IMR-90 (cell line): ENCODE measurements at regions not wholly inside any gene's neighbourhood (a gene's known extent, or its start where the extent isn't known, plus 50 kb on each side); places are given as distances from the start of the nearest gene placed in this dataset.

Experiments used
- ATAC-seq: fragments of 200-7000 bp; cut with Tn5 transposase; 2 replicates; pipeline ENCODE4 v1.9.1; 2020; ENCODE audit warnings: low read depth, mild to moderate bottlenecking, moderate library complexity
- BruUV-seq: library from RNA; stranded (reverse); fragments of 400-500 nt; replicated peaks from 2 replicates; lab custom pipeline; 2021; lab: Mats Ljungman, UMichigan
- CTCF ChIA-PET: fragments of 300-600 bp; formaldehyde crosslinking; extraction: SDS; loops from one replicate; lab custom pipeline; 2021; ENCODE audit warnings: antibody characterized with exemption; lab: Yijun Ruan, JAX
- POLR2A ChIA-PET: fragments of 300-600 bp; sonication (Branson Sonifier 250); formaldehyde crosslinking; loops from one replicate; lab custom pipeline; 2022; ENCODE audit warnings: antibody characterized with exemption; ENCODE audit not compliant: unreplicated experiment; lab: Charles Lee
- DNase-seq: peaks from one replicate; pipeline ENCODE4 v3.0.0; 2013
- H2AFZ ChIP-seq: replicated peaks from 2 replicates; pipeline ENCODE3; 2013; ENCODE audit warnings: low read length, mild to moderate bottlenecking; ENCODE audit not compliant: poor library complexity
- H2AK5ac ChIP-seq: 2 replicates; pipeline ENCODE4 v1.6.1; 2013; ENCODE audit warnings: low read depth, low read length, inconsistent platforms
- H2AK9ac ChIP-seq: replicated peaks from 2 replicates; pipeline ENCODE3; 2013; ENCODE audit warnings: mild to moderate bottlenecking, low read depth, low read length, moderate library complexity; ENCODE audit not compliant: poor library complexity
- H2BK120ac ChIP-seq: 2 replicates; pipeline ENCODE4 v1.6.1; 2013; ENCODE audit warnings: low read depth, low read length, inconsistent platforms
- H2BK15ac ChIP-seq: 3 replicates; pipeline ENCODE4 v1.6.1; 2013; ENCODE audit warnings: low read depth, low read length, inconsistent platforms
- H2BK20ac ChIP-seq: 2 replicates; pipeline ENCODE4 v1.6.1; 2013; ENCODE audit warnings: low read depth, mild to moderate bottlenecking, inconsistent platforms, low read length, moderate library complexity
- H2BK5ac ChIP-seq: 2 replicates; pipeline ENCODE4 v1.6.1; 2013; ENCODE audit warnings: mild to moderate bottlenecking, low read depth, low read length, inconsistent platforms; ENCODE audit not compliant: poor library complexity, severe bottlenecking
- H3K14ac ChIP-seq: replicated peaks from 2 replicates; pipeline ENCODE4 v1.6.1; 2013; ENCODE audit warnings: low read depth, low read length, inconsistent platforms
- H3K18ac ChIP-seq: 2 replicates; pipeline ENCODE4 v1.6.1; 2013; ENCODE audit warnings: low read depth, low read length, control low read depth
- H3K23ac ChIP-seq: 2 replicates; pipeline ENCODE4 v1.6.1; 2013; ENCODE audit warnings: low read depth, low read length, inconsistent platforms
- H3K27ac ChIP-seq: 2 replicates; pipeline ENCODE4 v1.5.1; 2013; ENCODE audit warnings: mild to moderate bottlenecking, control low read depth, low read length; ENCODE audit not compliant: insufficient read depth
- H3K27me3 ChIP-seq: 2 replicates; pipeline ENCODE4 v1.6.1; 2013; ENCODE audit warnings: low read length; ENCODE audit not compliant: control insufficient read depth, insufficient read depth
- H3K36me3 ChIP-seq: 2 replicates; pipeline ENCODE4 v1.6.1; 2013; ENCODE audit warnings: low read length, mixed read lengths; ENCODE audit not compliant: control insufficient read depth, insufficient read depth
- H3K4ac ChIP-seq: 2 replicates; pipeline ENCODE4 v1.6.1; 2013; ENCODE audit warnings: low read depth, low read length, inconsistent platforms
- H3K4me1 ChIP-seq: 2 replicates; pipeline ENCODE4 v1.6.1; 2013; ENCODE audit warnings: low read length, mixed read lengths; ENCODE audit not compliant: control insufficient read depth, insufficient read depth
- H3K4me2 ChIP-seq: 2 replicates; pipeline ENCODE4 v1.6.1; 2013; ENCODE audit warnings: low read depth, mild to moderate bottlenecking, control low read depth, low read length, moderate library complexity
- H3K4me3 ChIP-seq: 2 replicates; pipeline ENCODE4 v1.5.1; 2013; ENCODE audit warnings: low read depth, mild to moderate bottlenecking, control low read depth, low read length, moderate library complexity; ENCODE audit not compliant: insufficient read depth
- H3K56ac ChIP-seq: 2 replicates; pipeline ENCODE4 v1.6.1; 2013; ENCODE audit warnings: low read length, inconsistent platforms; ENCODE audit not compliant: insufficient read depth; ENCODE audit errors: extremely low read depth
- H3K79me1 ChIP-seq, 2 experiments: 2 replicates each; pipeline ENCODE4 v1.6.1; 2013; ENCODE audit warnings: low read length in 2 of 2, inconsistent platforms in 1 of 2, low read depth in 1 of 2
- H3K9ac ChIP-seq: 2 replicates; pipeline ENCODE4 v1.6.1; 2013; ENCODE audit warnings: low read depth, low read length, control low read depth
- H3K9me1 ChIP-seq: 2 replicates; pipeline ENCODE4 v1.6.1; 2013; ENCODE audit warnings: low read length, inconsistent platforms; ENCODE audit not compliant: insufficient read depth
- H3K9me3 ChIP-seq: 2 replicates; pipeline ENCODE4 v1.6.1; 2013; ENCODE audit warnings: low read length; ENCODE audit not compliant: control insufficient read depth, insufficient read depth
- H4K20me1 ChIP-seq: 2 replicates; pipeline ENCODE4 v1.6.1; 2013; ENCODE audit warnings: low read length, inconsistent platforms; ENCODE audit not compliant: insufficient read depth
- H4K5ac ChIP-seq: 2 replicates; pipeline ENCODE4 v1.6.1; 2013; ENCODE audit warnings: mild to moderate bottlenecking, low read depth, low read length, control low read depth
- H4K8ac ChIP-seq, 2 experiments: 2 replicates each; pipeline ENCODE4 v1.6.1; 2013; ENCODE audit warnings: low read depth in 2 of 2, low read length in 2 of 2, control low read depth in 1 of 2, inconsistent platforms in 1 of 2
- H4K91ac ChIP-seq: 2 replicates; pipeline ENCODE4 v1.6.1; 2013; ENCODE audit warnings: low read depth, low read length, inconsistent platforms; ENCODE audit not compliant: insufficient read depth
- CHD1 ChIP-seq: IDR thresholded peaks from 2 replicates; pipeline ENCODE4 v1.6.1; 2012; ENCODE audit warnings: low read depth, low read length, improper control_type of control experiment
- ELK1 ChIP-seq: fragments of 150-350 bp; IDR thresholded peaks from 2 replicates; pipeline ENCODE4 v1.6.1; 2016; ENCODE audit warnings: low read depth, mild to moderate bottlenecking, low read length, moderate library complexity, borderline replicate concordance
- FOS ChIP-seq: fragments of 150-350 bp; IDR thresholded peaks from 2 replicates; pipeline ENCODE4 v1.6.1; 2016; ENCODE audit warnings: low read depth, low read length
- NFE2L2 ChIP-seq: fragments of 150-350 bp; IDR thresholded peaks from 2 replicates; pipeline ENCODE4 v1.6.1; 2016; ENCODE audit warnings: low read depth, mild to moderate bottlenecking, low read length
- WGBS, 2 experiments: methylation state at CpG; one replicate each; pipeline versions ENCODE4 v1.1.5 to v1.1.7; 2013; ENCODE audit warnings: missing lambda C conversion rate in 2 of 2; ENCODE audit not compliant: insufficient read length in 1 of 2; ENCODE audit errors: extremely low coverage in 2 of 2; 5-methylcytosine and 5-hydroxymethylcytosine counted together
- dilution Hi-C: fragments of 300-500 bp; cut with HindIII; formaldehyde crosslinking; loops from one replicate; pipeline ENCODE4 v1.14.3; 2018; ENCODE audit warnings: low sequenced_read_pairs; ENCODE audit not compliant: unreplicated experiment
- in situ Hi-C: fragments of 300-500 bp; cut with MboI; formaldehyde crosslinking; loops from 3 replicates; pipeline ENCODE4 v1.14.3; 2019; ENCODE audit warnings: low sequenced_read_pairs, inconsistent platforms, mixed read lengths
- intact Hi-C: fragments of 100-400 bp; cut with micrococcal nuclease; formaldehyde crosslinking; loops from 2 replicates; pipeline ENCODE4 v1.10.0; 2022

- Histone ChIP-seq H4K8ac (no peak overlapping the region), H2BK5ac (no peak overlapping the region), H3K27ac (no peak overlapping the region), H3K36me3 (no peaks in the 10 kb centered on the region), H3K56ac (no peak overlapping the region), H2BK15ac (no peak overlapping the region), H3K23ac (no peak overlapping the region), H3K4me3 (no peak overlapping the region), H3K18ac (no peak overlapping the region), H3K14ac (no peak overlapping the region), H3K79me1 (no peaks in the 10 kb centered on the region), H3K27me3 (no peaks in the 10 kb centered on the region), H3K9me3 (peaks cover 29% of the 10 kb centered on the region), H2AFZ (no peak overlapping the region), H3K4me2 (no peak overlapping the region), H4K91ac (no peak overlapping the region), H3K9me1 (no peaks in the 10 kb centered on the region), H3K4ac (no peak overlapping the region), H3K9ac (no peak overlapping the region), H2AK9ac (no peak overlapping the region), H4K5ac (no peak overlapping the region), H2BK20ac (no peak overlapping the region), H3K4me1 (no peaks in the 10 kb centered on the region), H2BK120ac (no peak overlapping the region), H4K20me1 (no peaks in the 10 kb centered on the region), H2AK5ac (no peak overlapping the region)
- CTCF ChIA-PET, result no interaction called here
- WGBS, 2 experiments, result no CpG with 5 or more reads among the region's 7 CpGs
- dilution Hi-C loops, result no loop called here
- BruUV-seq, result no TSS peak
- POLR2A ChIA-PET, result no interaction called here
- no peak for ATAC-seq
- no peak for TF ChIP-seq ELK1
- no peak for TF ChIP-seq FOS
- no peak for TF ChIP-seq NFE2L2
- no peak for TF ChIP-seq CHD1
- in situ Hi-C loops, result no loop called here
- intact Hi-C loops, result no loop called here
- no peak for DNase-seq
Observed at GRCh38 chr6:6384520-6384919, 64.1 kb upstream of the F13A1 start.
